Omental fat pad (tissue), 3 donors: ENCODE measurements at regions not wholly inside any gene's neighbourhood (a gene's known extent, or its start where the extent isn't known, plus 50 kb on each side); places are given as distances from the start of the nearest gene placed in this dataset.

Experiments
- ATAC-seq: fragments of 150-250 bp; one replicate; pipeline ENCODE4 v1.9.1; 2016; ENCODE audit warnings: mild to moderate bottlenecking, moderate library complexity; ENCODE audit not compliant: low FRiP score
- DNase-seq: peaks from one replicate; pipeline ENCODE4 v3.0.0-alpha.2; 2019; ENCODE audit warnings: low spot score
- TF ChIP-seq, protein P1 (sequence below), 3 donors: fragments of 450-650 bp; IDR thresholded peaks; one replicate each; pipeline ENCODE4 v1.5.1; 2016 to 2017; ENCODE audit warnings: antibody characterized with exemption in 3 of 3, mild to moderate bottlenecking in 3 of 3, moderate library complexity in 2 of 3

DNA sequence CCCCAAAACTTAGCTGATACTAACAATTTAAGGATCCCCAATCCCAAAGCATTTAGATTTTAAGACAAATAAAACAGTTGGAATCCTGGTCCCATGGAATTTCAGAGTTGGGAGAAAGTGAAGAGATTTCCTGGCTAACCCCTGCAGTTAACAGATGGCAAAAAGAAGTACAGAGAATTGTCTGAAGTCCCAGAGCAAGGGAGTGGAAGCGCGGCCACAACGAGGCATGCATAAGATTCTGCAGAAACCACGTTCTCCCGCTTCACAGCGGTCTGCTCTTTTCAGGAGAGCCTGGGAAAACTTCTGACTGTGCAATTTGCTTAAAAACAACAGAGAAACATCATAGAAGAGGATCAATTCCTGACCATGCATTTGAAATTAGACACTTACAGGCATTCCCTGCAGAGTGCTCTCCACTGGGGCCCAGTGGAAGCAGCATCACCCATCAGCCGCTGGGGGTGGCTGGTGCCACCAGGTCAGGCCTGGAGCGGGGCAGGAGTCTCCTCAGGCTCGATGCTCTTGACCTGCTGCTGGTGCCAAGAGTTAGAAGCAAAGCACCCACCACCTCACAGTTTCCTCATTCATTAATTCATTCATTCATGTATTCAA, 226.7 kb upstream of the POU3F1 start:
- ATAC-seq (no peak), DNase-seq (no peak)

DNA sequence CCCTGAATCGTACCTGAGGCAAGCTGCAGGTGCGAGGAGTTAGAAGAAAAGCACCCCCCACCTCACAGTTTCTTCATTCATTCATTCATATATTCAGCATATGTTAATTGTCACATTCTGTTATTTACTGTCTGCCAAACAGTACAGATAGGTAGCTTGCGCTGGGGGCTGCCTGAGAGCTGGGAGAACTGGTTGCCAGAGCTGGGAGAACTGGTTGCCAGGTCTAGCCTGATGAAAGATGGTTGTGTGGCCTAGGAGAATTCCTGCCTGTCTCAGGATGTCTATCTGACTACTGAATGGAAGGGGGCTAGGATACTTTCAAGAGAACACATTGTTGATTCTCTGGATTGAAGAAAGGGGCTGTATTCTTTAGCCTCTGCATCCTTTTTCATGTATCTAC, 225.9 kb upstream of the POU3F1 start:
- ATAC-seq (no peak), DNase-seq (no peak)
- TF ChIP-seq, protein P1, sequence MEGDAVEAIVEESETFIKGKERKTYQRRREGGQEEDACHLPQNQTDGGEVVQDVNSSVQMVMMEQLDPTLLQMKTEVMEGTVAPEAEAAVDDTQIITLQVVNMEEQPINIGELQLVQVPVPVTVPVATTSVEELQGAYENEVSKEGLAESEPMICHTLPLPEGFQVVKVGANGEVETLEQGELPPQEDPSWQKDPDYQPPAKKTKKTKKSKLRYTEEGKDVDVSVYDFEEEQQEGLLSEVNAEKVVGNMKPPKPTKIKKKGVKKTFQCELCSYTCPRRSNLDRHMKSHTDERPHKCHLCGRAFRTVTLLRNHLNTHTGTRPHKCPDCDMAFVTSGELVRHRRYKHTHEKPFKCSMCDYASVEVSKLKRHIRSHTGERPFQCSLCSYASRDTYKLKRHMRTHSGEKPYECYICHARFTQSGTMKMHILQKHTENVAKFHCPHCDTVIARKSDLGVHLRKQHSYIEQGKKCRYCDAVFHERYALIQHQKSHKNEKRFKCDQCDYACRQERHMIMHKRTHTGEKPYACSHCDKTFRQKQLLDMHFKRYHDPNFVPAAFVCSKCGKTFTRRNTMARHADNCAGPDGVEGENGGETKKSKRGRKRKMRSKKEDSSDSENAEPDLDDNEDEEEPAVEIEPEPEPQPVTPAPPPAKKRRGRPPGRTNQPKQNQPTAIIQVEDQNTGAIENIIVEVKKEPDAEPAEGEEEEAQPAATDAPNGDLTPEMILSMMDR (IDR thresholded peaks at IDR 0.05): no peak

More for the DNA sequence above, 226.7 kb upstream of the POU3F1 start:
- TF ChIP-seq, protein P1 (IDR thresholded peaks at IDR 0.05): no peak

DNA sequence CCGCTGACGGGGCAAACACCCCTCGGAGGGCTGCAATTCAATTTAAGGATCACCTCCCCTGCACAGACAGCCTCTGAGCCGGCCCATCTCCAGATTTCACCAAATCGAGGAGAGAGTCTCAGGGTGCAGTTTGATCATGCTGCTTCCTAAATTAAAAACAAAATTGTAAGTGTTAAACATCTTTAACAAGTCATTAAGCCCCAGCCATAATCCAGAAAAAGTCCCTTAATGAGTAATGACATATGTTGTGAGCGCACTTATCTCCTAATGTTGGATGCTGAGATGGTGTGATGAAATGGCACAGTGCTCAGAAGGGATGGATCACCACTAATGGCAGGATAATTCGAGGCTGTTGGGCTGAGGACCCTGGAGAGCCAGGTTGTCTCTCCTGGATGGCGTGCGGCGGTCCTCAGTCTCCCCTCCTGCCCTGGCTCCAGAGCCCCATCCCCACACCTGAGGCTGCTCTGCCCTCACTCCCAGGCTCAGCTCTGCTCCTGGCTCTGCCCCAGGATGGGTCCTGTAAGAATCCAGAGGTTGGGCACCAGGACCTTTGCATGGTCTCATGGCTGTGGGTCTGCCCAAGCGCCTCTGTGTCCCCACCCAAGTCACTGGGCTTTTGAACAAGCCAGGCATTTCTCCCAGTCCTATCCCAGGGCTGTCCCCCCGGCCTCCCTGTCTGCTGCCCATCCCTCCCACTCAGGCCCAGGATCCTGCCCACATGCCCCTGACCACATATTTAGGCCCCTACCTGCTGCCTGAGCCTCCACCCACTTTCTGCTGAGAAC, 224.4 kb upstream of the POU3F1 start:
- no peak for DNase-seq
- TF ChIP-seq, protein P1 (IDR thresholded peaks at IDR 0.05): no peak
- no peak for ATAC-seq

DNA sequence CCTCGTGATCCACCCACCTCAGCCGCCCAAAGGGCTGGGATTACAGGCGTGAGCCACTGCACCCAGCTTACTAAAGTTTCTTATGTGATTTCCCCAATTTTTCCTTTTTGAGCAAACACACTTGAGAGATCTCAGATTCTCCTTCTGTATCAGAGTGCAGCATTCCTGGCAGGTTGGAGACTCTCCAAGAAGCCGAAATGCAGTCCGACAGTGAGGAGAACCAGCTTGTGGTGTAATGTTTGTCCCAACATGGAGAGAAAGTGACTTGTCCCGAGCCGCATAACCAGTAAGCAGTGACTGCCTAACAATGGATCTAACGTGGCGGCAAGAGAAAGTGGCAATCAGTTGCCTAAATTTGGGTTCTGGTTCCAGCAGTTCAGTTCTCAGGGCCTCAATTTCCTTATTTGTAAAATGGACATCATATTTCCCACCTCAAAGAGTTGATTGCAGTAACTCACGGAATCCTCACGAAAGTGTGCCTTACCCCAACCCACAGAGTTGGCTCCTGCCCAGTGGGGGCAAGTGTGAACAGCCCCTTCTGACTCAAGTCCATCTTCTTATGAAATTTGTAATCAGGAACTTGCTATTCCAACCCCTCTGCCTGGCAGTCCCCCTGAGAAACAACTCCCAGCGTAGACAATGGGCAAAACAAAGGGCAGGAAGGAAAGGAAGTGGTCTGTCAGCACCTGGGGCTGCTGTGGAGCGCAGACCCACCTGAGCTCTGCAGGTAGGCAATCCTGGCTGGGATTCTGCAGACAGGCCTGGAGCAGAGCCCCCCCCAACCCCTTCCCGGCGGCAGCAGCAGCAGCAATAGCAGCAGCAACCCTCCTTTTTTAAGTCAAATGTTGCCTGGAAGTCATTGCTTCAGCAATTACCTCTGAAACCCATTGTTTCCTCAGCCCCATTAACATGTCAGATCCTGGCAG, 223.6 kb upstream of the POU3F1 start:
- DNase-seq: no peak
- TF ChIP-seq, protein P1 (IDR thresholded peaks at IDR 0.05): no peak
- no peak for ATAC-seq

DNA sequence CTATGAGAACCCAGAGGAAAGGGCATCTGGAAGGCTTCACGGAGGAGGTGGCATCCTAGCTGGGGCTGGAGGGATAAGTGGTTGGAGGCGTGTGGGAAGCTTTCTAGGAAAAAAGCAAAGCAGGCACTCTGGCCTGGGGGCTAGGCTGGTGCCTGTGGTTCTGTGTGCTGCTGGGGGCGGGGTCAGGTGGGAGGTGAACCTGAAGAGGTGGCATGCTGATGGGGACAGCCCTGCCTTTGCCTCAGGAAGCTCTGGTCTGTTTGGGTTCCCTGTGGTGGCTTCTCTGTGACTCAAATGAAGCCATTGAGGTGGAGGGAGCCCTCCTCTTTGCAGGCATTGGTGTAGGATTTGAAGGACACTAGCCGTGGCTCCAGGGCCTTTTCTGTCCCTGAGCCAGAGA, 221.6 kb upstream of the POU3F1 start:
- ATAC-seq: no peak
- TF ChIP-seq, protein P1 (IDR thresholded peaks at IDR 0.05): no peak
- no peak for DNase-seq

DNA sequence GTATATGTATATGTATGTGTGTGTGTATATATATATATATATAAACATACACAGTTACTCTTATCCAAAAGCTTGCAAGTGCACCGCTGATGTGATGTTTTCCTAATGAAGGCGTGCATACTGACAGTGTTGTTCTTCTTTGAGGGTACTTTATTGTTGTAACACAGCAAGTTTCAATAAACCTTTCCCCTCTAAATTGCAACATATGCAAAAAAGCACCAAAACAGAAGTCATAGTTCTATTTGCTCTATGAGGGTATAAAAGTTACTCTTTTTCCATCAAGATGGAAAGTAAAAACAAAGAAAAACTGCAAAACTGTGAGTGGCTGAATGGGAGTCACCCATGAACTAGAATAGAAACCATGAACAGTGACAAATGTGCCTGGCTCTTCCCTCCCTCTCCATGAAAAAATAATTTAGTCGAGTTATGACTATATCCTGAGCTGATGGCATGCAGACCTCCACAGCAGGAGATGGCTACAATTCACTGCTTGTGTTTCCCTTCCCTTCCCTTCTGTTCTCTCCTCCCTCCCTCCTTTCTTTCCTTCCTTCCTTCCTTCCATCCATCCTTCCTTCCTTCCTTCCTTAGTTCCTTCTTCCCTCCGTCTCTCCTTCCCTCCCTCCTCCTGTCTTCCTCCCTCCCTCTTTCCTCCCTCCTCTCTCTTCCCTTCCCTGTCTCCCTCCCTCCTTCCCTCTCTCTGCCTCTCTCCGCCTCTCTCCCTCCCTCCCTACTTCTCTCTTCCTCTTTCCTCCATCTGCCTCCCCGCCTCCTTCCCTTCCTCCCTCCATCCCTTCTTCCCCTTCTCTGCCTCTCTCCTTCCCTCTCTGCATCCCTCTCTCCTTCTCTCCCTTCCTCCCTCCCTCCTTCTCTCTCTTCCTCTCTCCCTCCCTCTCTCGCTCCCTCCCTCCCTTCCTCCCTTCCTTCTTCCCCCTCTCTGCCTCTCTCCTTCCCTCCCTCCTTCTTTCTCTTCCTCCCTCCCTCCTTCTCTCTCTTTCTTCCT, 220.7 kb upstream of the POU3F1 start:
- DNase-seq (no peak), ATAC-seq (no peak)

More for the DNA sequence above, 220.7 kb upstream of the POU3F1 start:
- TF ChIP-seq, protein P1 (IDR thresholded peaks at IDR 0.05): no peak
